ENCODE measurements at regions not wholly inside any gene's neighbourhood (a gene's known extent, or its start where the extent isn't known, plus 50 kb on each side); places are given as distances from the start of the nearest gene placed in this dataset.

DNA sequence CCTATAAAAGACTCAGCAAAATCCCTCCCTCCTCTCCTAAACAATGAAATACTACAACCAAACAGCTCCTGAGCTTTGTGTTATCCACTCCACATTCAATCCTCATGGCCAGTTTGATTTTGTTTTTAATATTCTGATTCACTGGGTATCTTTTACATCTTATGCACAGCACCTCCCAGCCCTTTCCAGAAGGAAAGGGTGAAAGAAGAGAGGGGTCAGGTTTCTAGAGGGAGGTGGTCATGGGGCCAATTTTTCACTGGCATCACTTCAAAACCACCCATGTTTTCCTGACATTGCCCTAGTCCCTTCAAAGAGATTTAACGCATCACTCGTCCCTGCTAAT, 315.6 kb downstream of the LPIN1 start:
- no peak for DNase-seq

DNA sequence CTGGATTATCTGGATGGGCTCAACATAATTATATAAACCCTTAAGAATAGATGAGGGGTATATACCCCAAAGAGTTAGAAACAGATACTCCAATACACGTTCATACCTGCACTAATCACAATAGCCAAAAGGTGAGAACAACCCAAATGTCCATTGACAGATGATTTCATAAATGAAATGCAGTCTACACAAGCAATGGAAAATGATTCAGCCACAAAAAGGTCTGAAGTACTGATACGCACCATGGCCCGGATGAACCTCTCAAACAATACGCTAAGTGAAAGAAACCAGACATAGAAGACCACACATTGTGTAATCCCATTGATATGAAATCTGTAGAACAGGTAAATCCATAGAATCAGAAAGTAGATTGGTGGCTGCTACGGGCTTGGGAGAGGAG, 316.8 kb downstream of the LPIN1 start:
- no peak for DNase-seq

DNA sequence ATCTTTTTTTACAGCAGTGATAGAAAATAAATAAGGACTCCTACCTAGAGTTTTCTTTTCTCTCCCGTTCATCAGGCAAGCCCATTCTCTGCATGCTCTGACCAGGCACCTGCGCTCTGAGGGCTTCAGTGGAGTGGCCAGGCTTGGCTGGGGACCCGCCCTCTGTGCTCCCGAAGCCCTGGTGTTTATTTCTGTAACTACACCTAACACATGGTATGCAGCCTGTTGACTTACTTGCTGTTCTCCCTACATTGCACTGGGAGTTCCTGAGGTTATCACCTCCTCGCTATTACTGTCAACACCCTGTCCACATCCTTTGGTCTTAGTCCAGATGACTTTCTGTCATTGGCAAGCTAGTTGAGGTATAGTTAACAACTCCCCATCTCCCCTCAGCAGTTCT, 317.7 kb downstream of the LPIN1 start:
- DNase-seq = no peak

DNA sequence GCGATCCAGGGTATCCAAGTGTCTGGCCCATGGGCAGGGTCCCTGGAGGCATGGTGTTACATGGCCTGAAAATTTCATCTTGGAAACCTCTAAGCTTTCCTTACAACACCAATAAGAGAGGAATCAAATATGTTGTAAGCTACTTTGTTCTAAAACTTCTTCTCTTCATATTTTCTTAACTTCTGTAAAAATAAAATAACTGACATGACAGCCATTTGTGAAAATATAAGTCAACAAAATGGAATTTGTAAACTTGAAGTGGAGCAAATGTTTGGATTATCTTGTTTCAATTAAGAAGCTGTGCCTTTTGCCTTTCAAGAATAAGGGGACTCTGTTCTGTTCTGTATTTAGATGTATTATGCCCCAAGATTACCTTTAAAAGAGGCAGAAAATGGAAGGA, 319.7 kb downstream of the LPIN1 start:
- DNase-seq = no peak

DNA sequence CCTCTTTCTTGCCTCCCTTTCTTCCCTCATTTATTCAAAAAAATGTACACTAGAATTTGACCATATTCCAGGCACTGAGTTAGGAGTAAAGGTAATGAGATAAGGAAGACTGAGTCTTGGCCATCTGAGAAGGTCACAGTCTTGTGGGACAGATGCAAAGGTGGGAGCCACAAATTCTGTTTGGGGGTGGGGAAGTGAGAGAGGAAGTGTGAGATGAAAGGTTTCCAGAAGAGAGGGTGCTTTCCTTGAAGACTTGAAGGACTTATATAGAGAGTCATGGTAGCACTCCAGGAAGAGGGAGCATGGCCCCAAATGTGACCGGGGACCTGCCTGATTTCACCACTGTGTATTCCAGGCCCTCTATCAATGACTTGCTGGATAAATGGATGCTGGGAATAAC, 320.6 kb downstream of the LPIN1 start:
- no peak for DNase-seq

DNA sequence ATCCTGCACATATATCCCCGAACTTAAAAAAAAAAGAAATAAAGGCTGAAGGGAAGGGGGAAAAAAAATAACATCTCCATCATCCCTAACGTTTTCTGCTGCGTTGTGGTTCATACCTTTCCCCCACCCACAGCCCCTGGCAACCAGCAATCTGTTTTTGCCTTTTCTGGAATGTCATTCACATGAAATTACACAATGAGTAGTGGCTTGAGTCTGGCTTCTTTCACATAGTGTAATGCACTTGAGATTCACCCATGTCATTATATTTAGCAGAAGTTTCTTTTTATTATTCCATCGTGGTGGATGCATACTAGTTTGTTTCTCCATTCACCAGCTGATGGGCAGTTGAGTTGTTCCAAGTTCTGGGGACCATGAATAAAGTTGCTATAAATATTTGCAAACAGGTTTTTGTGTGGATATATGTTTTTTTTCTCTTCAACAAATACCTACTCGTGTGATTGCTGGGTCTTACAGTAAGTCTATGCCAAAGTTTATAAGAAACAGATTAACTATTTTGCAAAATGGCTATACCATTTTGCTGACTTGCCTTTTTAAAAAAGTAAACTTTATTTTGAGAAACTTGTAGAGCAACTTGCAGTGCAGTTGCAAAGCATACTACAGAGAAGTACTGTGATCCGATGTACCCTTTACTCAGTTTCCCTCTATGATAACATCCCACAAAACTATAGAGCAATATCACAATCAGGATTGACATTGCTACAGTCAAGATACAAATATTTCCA, 322.5 kb downstream of the LPIN1 start:
- no peak for DNase-seq

DNA sequence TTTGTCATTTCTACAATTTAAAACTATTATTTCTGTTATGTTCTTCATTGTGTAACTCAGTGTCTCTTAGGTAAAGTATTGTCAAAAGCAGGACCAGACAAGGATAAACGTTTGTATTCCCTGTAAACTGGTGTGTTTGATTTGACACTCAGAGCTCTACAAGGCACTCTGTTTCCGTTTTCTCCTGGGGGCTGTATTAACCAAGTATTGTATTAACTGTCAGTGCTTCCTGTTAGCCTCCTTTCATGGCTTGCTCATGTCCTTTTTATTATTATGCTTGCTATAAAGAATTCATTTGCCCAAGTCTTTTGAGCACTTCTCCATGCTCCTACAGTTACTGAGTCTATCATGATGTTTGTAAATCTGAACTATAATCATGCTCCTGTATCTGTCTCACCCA, 323.7 kb downstream of the LPIN1 start:
- DNase-seq = no peak

DNA sequence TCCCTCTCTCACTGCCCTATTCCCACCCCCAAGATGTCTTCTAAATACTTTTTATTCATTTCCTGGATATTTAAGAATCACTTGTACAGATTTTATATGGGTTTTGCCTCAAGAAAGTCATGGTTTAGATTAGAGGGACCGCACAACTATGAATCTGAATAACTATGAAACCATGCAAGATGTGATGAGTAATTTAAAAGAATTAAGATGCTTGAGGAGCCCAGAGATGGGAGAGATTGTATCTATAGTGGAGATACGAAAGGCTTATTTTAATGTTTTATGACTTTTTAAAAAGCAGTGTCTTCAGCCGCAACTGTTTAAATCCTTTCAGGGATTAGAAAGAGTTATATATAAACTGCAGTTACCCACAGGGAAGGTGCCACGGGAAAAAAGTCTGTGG, 324.1 kb downstream of the LPIN1 start:
- DNase-seq = no peak

DNA sequence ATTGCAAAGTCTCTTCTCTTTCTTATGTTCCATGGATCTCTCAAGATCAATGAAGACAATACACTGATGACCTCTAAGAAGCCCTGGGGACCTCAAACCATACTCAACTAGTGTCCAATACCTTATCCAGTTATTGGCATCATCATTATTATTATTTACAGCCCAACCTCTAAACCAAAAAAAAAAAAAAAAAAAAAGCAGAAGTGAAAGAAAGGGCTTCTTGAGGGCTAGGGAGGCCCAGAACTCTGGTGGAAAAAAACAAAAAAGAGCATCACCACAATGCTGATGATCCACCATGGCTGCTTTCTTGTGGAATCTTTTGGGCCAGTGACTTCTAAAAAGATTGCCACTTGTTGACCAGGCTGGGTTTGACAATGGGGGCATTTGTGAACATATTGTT, 324.9 kb downstream of the LPIN1 start:
- no peak for DNase-seq

DNA sequence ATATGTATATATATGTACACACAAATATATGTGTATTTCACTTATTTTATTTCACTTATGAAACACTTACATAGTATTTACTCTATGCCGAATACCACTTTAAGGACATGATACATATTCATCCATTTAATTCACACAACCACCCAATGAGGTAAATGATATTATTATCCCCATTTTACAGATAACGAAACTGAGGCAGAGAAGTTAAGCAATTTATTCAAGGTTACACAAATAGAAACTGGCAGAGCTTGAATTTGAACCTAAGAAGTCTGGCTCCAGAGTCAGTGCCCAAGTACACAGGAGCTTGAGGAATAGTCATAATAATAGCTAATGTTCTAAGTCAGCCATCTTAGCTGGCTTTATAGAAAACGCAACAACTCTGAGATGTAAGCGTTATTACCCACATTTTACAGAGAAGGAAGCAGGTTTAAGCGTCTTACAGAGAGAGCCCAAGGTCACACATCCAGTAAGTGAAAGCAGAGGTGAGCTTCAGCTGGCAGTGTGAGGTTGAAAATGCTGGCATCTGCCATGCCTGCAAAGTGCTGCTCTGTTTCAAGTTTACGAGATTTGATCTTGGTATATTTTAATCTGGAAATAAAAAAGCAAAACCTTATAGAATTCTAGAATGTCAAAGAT, 326.9 kb downstream of the LPIN1 start:
- no peak for DNase-seq

DNA sequence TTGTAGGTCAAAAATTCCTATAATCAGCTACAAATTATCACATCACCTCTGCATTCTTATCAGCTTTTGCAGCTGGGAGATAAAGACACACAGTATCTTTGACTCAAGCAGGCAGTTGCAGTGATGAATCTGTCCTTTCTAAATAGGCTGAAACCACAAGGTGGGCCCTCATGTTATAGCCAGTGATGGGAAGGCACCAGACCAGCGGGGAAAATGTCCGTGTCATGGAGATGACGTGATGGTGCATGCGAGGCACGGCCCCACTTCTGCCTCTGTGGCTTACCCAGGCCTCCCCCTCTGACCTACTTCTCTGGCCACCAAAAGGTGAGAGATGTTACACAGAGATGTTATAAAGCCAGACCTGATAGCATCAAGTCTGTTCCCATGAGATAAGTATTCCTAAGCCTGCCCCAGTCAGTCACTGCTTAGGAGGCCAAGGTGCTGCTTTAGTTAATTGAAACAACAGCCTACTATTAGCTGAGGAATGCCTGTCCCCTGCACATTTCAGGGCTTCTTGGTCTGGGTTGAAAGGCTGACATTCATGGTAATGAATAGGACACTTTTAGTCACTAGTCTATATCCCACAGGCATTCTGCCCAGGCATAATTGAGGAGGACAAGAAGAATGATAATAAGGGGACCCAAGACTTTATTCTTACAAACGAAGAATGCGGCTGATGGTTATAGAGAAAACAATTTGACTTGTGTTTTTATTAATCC, 327.9 kb downstream of the LPIN1 start:
- DNase-seq = no peak

DNA sequence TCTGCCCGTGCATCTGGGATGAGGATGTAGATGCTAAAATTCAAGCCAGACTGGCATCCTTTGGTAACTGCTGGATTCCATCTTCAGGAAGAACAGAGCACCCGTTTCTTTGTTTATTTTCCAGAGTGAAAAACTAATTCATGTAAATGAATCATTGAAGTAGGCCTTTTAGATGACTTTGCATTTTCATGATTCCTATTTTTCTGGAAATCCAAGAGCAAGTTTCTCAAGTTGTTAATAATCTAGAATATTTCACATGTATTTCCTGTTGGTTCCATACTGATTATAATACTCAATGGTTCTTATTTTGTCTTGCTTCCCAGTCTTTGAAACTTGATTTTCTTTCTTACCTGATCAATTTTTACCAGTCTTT, 328.4 kb downstream of the LPIN1 start:
- no peak for DNase-seq

DNA sequence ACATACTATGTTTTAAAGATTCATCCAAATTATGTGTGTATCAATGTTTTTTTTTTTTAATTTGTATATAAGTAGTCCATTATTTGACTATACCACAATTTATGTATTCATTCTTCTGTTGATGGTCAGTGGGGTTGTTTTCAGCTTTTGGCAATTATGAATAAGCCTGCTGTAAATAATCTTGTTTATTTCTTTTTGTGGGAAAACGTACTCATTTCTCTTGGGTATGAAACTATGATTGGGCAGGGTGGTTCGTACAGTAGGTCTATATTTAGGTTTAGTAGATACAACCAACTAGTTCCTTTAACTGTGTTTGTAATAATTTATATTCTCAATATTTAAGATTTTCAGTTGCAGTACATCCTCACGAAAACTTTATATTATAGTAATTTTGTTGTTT, 329.2 kb downstream of the LPIN1 start:
- DNase-seq = no peak

DNA sequence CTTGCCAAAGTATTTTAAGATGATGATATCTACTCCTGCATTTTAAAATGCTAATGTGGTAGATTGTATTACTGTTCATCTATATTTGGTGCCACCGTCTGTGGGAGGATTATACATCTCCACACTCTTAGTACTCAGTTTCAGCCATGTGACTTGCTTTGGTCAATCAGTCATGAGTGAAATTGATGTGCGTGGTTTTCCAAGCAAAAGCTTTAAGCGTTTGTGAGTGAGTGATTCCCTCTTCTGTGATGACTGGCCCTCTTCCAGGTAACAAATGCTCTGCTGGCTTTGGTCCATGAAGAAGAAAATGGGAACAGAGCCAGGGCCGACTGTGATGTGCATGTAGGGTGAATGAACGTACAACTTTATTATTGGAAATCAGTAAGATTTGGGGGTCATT, 330.4 kb downstream of the LPIN1 start:
- no peak for DNase-seq

DNA sequence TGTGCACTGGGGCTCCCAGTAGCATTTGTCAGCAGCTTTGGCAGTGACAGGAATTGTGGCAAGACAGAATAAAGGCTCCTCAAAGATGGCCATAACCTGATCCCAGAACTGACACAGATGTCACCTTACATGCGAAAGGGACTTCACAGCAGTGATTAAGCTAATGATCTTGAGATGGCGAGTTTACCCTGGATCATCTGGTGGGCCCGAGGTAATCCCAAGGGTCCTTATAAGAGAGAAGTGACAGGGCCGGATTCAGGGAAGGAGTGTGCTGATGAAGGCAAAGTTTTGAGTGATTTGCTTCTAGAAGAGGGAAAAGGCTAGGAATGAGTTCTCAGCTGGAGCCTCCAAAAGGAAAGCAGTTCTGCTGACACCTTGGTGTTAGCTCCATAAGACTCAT, 333.9 kb downstream of the LPIN1 start:
- no peak for DNase-seq

DNA sequence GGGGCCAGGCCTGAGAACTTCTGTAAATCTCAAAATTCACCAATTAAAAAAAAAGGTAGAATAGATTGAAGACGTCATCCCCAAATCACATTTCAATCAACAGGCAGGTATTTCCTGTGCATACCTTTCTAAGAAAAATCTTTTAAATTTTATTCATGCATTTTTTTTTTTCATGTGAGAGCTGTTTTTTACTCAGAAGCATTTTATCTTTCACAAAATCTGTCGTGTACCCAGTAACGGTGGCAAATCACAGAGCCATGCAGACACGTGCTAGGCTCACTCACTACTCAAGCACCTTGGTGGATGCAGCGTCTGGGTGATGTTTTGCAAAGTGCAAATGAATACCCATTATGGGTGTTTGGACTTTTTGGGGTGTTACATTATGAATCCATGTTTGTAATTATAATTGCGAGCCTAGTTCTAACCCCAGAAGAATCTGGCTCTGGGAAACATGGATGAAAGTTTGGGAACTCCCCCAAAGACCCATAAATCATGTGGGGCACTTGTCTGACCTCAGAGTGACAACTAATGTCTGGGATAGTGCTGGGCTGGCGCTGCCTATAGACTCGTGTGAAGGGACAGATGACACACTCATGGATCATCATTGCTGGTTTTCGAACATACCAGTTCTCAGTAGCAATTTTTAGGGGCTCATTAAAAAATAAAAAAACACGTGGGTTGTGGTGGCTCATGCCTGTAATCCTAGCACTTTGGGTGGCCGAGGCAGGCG, 335.2 kb downstream of the LPIN1 start:
- DNase-seq = no peak

DNA sequence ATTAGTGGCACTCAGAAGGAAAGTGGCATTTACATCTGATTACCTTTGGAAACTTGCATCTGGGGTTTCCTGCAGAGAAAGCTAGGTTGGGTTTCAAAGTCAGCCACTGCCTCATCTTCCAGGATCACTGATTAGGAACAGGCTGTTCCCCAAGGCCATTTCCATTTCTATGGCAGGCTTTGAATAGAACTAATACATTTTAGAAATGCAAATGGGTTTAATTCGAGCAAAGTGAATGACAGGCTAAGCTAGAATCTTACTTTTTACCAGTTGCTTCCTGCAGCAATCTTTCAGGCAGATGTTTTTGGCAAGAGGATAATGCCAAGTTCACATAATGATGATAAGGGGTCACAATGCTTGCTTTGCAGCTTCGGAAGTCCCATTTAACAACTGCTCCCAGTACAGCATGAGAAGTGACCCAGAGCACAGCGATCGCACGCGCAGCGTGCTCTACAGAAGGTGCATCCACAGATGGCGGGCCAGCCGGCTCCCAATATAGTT, 336.7 kb downstream of the LPIN1 start:
- no peak for DNase-seq

DNA sequence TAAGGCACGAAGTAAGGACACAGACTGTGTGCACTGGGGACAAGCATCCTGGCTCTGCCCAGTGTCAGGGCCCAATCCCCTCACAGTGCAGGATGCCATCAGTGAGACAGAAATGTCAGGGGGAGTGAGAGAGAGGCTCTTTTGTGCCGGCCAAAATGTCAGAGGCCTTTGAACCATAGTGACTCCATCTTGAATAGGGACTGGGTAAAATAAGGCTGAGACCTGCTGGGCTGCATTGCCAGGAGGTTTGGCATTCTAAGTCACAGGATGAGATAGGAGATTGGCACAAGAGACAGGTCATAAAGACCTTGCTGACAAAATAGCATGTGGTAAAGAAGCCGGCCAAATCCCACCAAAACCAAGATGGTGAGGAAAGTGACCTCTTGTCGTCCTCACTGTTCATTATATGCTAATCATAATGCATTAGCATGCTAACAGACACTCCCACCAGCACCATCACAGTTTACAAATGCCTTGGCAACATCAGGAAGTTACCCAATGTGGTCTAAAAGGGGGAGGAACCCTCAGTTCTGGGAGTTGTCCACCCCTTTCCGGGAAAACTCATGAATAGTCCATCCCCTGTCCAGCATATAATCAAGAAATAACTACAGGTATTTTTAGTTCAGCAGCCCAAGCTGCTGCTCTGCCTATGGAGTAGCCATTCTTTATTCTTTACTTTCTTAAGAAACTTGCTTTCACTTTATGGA, 337.4 kb downstream of the LPIN1 start:
- no peak for DNase-seq

DNA sequence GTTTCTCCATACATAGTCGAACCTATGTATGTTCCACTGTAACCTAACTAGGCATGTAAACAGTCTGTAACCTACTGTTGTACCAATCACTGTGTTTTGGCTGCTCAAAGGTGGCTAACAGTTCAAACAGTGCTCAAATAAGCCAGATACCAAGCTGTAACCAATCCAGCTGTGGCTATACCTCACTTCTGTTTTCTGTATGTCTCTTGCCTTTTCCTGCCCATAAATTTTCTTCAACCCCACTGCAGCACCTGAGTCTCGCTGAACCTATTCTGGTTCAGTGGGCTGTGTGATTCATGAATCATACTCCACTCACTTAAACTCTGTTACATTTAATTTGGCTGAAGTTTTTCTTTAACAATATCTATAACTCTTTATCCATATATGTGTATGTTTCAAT, 340.7 kb downstream of the LPIN1 start:
- no peak for DNase-seq

DNA sequence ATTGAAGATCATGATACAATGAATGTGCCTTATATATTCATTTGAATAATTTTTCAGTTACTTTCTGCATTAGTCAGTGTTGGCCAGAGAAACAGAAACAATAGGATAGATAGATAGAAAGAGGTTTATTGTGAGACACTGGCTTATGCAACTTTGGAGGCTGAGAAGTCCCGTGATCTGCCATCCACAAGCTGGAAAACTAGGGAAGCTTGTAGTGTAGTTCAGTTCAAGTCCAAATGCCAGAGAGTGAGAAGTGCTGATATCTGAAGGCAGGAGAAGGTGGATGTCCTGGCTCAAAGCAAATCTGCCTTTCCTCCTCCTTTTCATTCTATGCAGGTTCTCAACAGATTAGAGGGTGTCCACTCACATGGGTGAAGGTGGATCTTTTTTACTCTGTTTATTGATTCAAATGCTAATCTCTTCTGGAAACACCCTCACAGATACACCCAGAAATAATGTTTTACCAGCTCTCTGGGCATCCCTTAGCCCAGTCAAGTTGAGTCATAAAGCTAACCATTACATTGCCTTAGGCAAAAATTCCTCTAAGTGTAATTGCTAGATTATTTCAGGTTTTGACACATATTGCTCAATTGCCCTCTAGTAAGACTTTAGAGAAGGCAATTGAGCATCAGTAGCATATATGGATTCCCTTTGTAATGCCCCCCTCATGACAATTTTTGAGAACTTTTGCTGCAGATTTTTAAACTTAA, 341.4 kb downstream of the LPIN1 start:
- no peak for DNase-seq

DNA sequence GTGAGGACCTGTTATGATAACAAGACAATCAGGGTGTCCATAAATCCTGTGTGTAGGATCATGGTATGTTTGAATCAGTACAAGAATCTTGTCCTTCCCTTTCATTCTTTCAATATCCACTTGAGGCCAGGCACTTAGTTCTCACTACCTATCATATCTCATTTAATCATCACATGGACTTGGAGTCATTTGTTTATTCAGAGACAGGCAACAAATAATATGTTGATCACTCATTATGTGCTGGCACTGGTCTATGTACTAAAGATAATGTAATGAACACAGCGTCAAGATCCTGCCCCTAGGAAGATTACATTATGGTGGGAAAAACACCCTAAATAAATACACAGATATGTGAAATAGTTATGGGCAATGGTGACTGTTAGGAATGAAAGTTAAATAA, 342.6 kb downstream of the LPIN1 start:
- no peak for DNase-seq

DNA sequence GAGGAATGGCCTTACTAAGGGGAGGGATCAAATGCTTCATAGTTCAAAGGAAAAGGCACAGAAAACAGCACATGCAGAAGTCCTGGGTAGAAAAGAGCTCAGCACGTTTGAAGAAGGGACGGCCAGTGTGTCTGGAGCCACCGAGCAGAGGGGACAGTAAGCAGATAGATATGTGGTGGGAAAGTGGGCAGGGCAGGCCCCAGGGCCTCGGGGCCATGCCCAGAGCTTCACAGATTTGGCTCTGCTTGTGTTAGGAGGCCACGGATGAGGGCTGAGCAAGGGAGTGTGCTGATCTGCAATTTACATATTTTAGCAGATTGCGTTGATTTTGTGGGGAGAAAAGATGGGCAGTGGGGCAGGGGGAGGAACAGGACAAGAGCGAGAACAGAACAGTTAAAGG, 343.1 kb downstream of the LPIN1 start:
- no peak for DNase-seq

Measured in activated CD8-positive, alpha-beta memory T cell treated with anti-CD3 and anti-CD28 coated beads, Interleukin-2, amount 50 U/mL, for 4 hours (primary cell).